ENCODE measurements at regions not wholly inside any gene's neighbourhood (a gene's known extent, or its start where the extent isn't known, plus 50 kb on each side); places are given as distances from the start of the nearest gene placed in this dataset.
A peak's percentile ranks its signal among the peaks of the same experiment; 100 is the strongest.

DNA sequence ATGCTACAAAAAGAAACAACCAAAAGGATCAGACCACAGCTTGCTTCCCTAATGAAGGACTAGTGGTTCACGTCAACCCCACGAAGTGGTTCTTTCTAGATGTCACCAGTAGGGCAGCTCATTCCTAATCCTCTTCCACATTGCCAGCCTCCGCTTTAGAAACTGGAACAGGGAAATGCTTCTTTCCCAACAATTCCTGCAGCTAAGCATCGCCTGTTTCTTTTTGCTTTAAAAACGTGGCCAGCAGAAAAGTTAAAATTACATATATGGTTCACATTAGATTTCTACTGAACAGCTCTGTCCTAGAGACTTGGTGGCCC, 100.2 kb downstream of the MTX3 start:
- Histone ChIP-seq H3K27ac (no peak overlapping the region), H3K9me3 (peaks cover 0 to 5% (median 0%) of the 10 kb centered on the region in 11 donors), H3K4me1 (peaks cover 0 to 10% (median 0%) of the 10 kb centered on the region in 9 donors), H3K4me3 (no peak overlapping the region), H3K36me3 (no peaks in the 10 kb centered on the region), H3K27me3 (peaks cover 0 to 10% (median 0%) of the 10 kb centered on the region in 7 donors)
- ATAC-seq (no peak), DNase-seq (no peak)
- WGBS, 2 donors, result 93 to 95% methylated on average over 5 of the region's 5 CpGs
- intact Hi-C loops (cut with DNase I), result no loop called here
- no peak for TF ChIP-seq CTCF (IDR thresholded peaks at IDR 0.05)

DNA sequence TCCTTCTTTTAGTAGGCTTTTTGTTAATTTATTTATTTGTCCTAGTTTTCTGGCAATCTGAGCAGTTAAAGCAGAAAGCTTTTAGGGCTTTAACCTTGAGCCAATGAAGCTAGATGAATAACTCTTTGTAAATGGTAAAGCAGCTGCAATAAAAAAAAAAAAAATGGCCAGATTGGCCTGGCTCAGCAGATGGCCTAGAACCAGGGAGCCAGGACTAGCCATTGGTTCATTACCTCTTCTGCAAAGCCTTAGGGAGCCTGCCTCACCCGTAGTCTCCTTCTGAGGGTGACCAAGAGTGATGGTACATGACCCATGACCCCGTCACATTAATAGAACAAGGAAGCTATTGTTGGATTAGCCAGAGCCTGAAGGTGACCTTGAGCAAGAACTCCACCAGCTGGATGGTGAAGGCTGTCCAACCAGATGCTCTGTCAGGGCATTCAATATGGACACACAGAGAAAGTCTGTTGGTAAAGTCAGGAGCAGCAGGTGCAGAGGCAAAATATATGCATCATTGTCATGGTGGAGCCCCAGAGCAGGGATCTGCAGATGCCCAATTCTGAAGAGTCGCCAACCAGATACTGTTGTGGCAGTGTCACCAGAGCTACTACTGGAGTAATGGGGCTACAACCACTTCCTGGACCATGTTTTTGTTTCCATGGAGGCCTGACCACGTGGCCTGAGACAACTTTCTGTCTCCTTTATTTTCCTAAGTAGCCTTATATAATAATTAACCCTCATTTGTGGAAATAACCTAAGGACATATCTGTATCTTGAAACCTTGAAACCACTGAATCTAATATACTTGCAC, 100.7 kb downstream of the MTX3 start:
- H3K9me3 ChIP-seq, result peaks cover 0 to 5% (median 0%) of the 10 kb centered on the region in 11 donors
- peaks cover 0 to 5% (median 0%) of the 10 kb centered on the region in 7 donors for H3K27me3 ChIP-seq
- intact Hi-C loops (cut with DNase I), result no loop called here
- H3K36me3 ChIP-seq, result no peaks in the 10 kb centered on the region
- no peak overlapping the region for H3K4me3 ChIP-seq
- DNase-seq (no peak), ATAC-seq (peak in 2 of 8 donors; percentile 21 to 53)
- WGBS, 2 donors, result 82 to 92% methylated on average over 4 of the region's 4 CpGs
- no peak overlapping the region for H3K27ac ChIP-seq
- TF ChIP-seq CTCF (IDR thresholded peaks at IDR 0.05), result no peak
- H3K4me1 ChIP-seq, result peaks cover 0 to 10% (median 0%) of the 10 kb centered on the region in 9 donors

DNA sequence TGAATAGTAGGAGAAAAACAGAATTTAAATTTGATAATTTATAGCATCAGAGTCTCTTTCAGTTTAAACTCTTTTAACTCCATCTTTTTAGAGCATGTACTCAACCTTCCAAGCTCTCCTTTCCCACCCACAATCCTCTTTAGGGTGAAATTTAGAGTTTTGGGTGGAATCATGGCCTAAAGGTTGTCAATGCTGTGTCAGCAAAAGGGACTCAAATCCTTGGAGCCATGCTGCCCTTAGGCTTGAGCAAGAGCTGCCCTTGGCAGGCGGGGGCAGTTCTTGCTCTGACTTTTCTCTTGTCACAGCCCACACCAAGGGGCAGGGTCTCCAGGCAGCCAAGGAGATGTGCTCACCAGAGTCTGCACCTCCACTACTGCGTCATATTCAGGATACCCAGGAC, 102.4 kb downstream of the MTX3 start:
- 98 to 99% methylated on average over 2 of the region's 2 CpGs for WGBS, 2 donors
- no peak overlapping the region for H3K4me3 ChIP-seq
- no peaks in the 10 kb centered on the region for H3K36me3 ChIP-seq
- no peak for TF ChIP-seq CTCF (IDR thresholded peaks at IDR 0.05)
- H3K4me1 ChIP-seq, result peaks cover 0 to 10% (median 0%) of the 10 kb centered on the region in 9 donors
- H3K27me3 ChIP-seq, result no peaks in the 10 kb centered on the region
- intact Hi-C loops (cut with DNase I), result no loop called here
- no peak overlapping the region for H3K27ac ChIP-seq
- peaks cover 0 to 5% (median 0%) of the 10 kb centered on the region in 11 donors for H3K9me3 ChIP-seq
- ATAC-seq, result no peak
- DNase-seq, result no peak

GRCh38 chr5:79886925-79887655, 104.0 kb downstream of the MTX3 start:
- Histone ChIP-seq H3K9me3 (peaks cover 0 to 5% (median 0%) of the 10 kb centered on the region in 11 donors), H3K27ac (no peak overlapping the region), H3K36me3 (no peaks in the 10 kb centered on the region), H3K4me3 (no peak overlapping the region), H3K4me1 (peaks cover 0 to 10% (median 0%) of the 10 kb centered on the region in 9 donors), H3K27me3 (no peaks in the 10 kb centered on the region)
- 55 to 64% methylated on average over 10 of the region's 10 CpGs for WGBS, 2 donors
- intact Hi-C loops (cut with DNase I), result no loop called here
- DNase-seq (no peak), ATAC-seq (no peak)
- TF ChIP-seq CTCF (IDR thresholded peaks at IDR 0.05), result no peak

Measured in heart right ventricle (tissue), 16 donors.